ENCODE measurements at regions not wholly inside any gene's neighbourhood (a gene's known extent, or its start where the extent isn't known, plus 50 kb on each side); places are given as distances from the start of the nearest gene placed in this dataset.

DNA sequence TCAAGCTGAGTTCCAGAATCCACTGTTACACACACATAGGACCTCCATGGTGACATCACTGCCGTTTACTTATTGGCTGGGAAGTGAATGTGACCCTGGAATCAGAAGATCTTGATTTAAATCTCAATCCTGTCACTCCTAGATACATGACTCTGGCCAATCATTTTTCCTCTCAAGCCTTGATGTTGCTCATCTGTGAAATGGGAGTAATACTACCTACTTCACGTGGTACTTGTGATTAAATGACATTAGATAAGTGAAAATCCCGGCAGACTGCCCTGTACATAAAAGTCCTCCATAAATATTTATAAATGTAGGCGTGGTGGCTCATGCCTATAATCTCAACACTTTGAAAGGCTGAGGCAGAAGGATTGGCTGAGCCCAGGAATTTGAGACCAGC is 88.0 kb upstream of the SVIL start:
- Histone ChIP-seq H3K4me3 (IDR thresholded peaks at IDR 0.05; ENCODE audit: insufficient read depth, low read depth, low read length) (no peak overlapping the region), H3K27me3 (ENCODE audit: insufficient read depth, low read depth) (no peaks in the 10 kb centered on the region), H3K27ac (no peak overlapping the region), H4K20me1 (ENCODE audit: insufficient read depth) (no peaks in the 10 kb centered on the region), H3K4me2 (no peak overlapping the region), H2AFZ (ENCODE audit: low read depth) (no peak overlapping the region), H3K36me3 (ENCODE audit: insufficient read depth) (no peaks in the 10 kb centered on the region), H3K9ac (no peak overlapping the region), H3K79me2 (ENCODE audit: insufficient read depth, low read depth) (no peaks in the 10 kb centered on the region), H3K4me1 (ENCODE audit: low read depth, poor library complexity, severe bottlenecking) (no peaks in the 10 kb centered on the region)
- no peak for TF ChIP-seq CTCF (conservative IDR thresholded peaks at IDR 0.05; ENCODE audit: low read depth, low read length)

- H3K36me3 ChIP-seq (ENCODE audit: insufficient read depth) = no peaks in the 10 kb centered on the region
- H2AFZ ChIP-seq (ENCODE audit: low read depth) = no peak overlapping the region
- TF ChIP-seq CTCF (conservative IDR thresholded peaks at IDR 0.05; ENCODE audit: low read depth, low read length) = no peak
These were observed 85.4 kb upstream of the SVIL start for GRCh38 chr10:29720149-29720548.

GRCh38 chr10:29719281-29719675 is 84.5 kb upstream of the SVIL start:
- Histone ChIP-seq H3K4me2 (no peak overlapping the region), H3K27me3 (ENCODE audit: insufficient read depth, low read depth) (no peaks in the 10 kb centered on the region), H3K79me2 (ENCODE audit: insufficient read depth, low read depth) (no peaks in the 10 kb centered on the region), H4K20me1 (ENCODE audit: insufficient read depth) (no peaks in the 10 kb centered on the region), H3K4me3 (IDR thresholded peaks at IDR 0.05; ENCODE audit: insufficient read depth, low read depth, low read length) (no peak overlapping the region), H3K27ac (no peak overlapping the region), H3K36me3 (ENCODE audit: insufficient read depth) (no peaks in the 10 kb centered on the region), H3K9ac (no peak overlapping the region), H3K4me1 (ENCODE audit: low read depth, poor library complexity, severe bottlenecking) (no peaks in the 10 kb centered on the region), H2AFZ (ENCODE audit: low read depth) (no peak overlapping the region)
- TF ChIP-seq CTCF (conservative IDR thresholded peaks at IDR 0.05; ENCODE audit: low read depth, low read length) = no peak

More at GRCh38 chr10:29720149-29720548, 85.4 kb upstream of the SVIL start:
- Histone ChIP-seq H3K4me1 (ENCODE audit: low read depth, poor library complexity, severe bottlenecking) (no peaks in the 10 kb centered on the region), H3K9ac (no peak overlapping the region), H3K4me2 (no peak overlapping the region), H3K4me3 (IDR thresholded peaks at IDR 0.05; ENCODE audit: insufficient read depth, low read depth, low read length) (no peak overlapping the region), H3K27me3 (ENCODE audit: insufficient read depth, low read depth) (no peaks in the 10 kb centered on the region), H3K27ac (no peak overlapping the region), H3K79me2 (ENCODE audit: insufficient read depth, low read depth) (no peaks in the 10 kb centered on the region), H4K20me1 (ENCODE audit: insufficient read depth) (no peaks in the 10 kb centered on the region)

- H2AFZ ChIP-seq (ENCODE audit: low read depth) = no peak overlapping the region
- H3K36me3 ChIP-seq (ENCODE audit: insufficient read depth) = no peaks in the 10 kb centered on the region
- H3K4me1 ChIP-seq (ENCODE audit: low read depth, poor library complexity, severe bottlenecking) = no peaks in the 10 kb centered on the region
- no peak for TF ChIP-seq CTCF (conservative IDR thresholded peaks at IDR 0.05; ENCODE audit: low read depth, low read length)
- H3K4me2 ChIP-seq = no peak overlapping the region
- H3K27me3 ChIP-seq (ENCODE audit: insufficient read depth, low read depth) = no peaks in the 10 kb centered on the region
- H3K4me3 ChIP-seq (IDR thresholded peaks at IDR 0.05; ENCODE audit: insufficient read depth, low read depth, low read length) = no peak overlapping the region
- no peaks in the 10 kb centered on the region for H4K20me1 ChIP-seq (ENCODE audit: insufficient read depth)
- no peak overlapping the region for H3K9ac ChIP-seq
- H3K27ac ChIP-seq = no peak overlapping the region
- H3K79me2 ChIP-seq (ENCODE audit: insufficient read depth, low read depth) = no peaks in the 10 kb centered on the region
These were observed 80.5 kb upstream of the SVIL start for GRCh38 chr10:29715296-29715695.

Measured in KMS-11 (cell line).